Gastroesophageal sphincter (tissue), 3 donors: ENCODE measurements at regions not wholly inside any gene's neighbourhood (a gene's known extent, or its start where the extent isn't known, plus 50 kb on each side); places are given as distances from the start of the nearest gene placed in this dataset.

Source experiments
- CTCF ChIP-seq, 4 experiments: fragments of 200-600 bp in 2 of 4; fragments of 450-650 bp in 2 of 4; sonication (generic) in 1 of 4; IDR thresholded peaks; one replicate each; pipeline ENCODE4 v1.5.1; 2017 to 2019; ENCODE audit warnings: antibody characterized with exemption in 4 of 4, mild to moderate bottlenecking in 2 of 4, moderate library complexity in 2 of 4
- POLR2A ChIP-seq, 2 donors: fragments of 450-650 bp; IDR thresholded peaks; one replicate each; pipeline ENCODE4 v1.6.1; 2017; ENCODE audit warnings: antibody characterized with exemption in 2 of 2, mild to moderate bottlenecking in 2 of 2, moderate library complexity in 1 of 2
- POLR2AphosphoS5 ChIP-seq: sonication (generic); formaldehyde crosslinking; IDR thresholded peaks from one replicate; pipeline ENCODE4 v1.6.1; 2017; ENCODE audit warnings: antibody characterized with exemption

DNA sequence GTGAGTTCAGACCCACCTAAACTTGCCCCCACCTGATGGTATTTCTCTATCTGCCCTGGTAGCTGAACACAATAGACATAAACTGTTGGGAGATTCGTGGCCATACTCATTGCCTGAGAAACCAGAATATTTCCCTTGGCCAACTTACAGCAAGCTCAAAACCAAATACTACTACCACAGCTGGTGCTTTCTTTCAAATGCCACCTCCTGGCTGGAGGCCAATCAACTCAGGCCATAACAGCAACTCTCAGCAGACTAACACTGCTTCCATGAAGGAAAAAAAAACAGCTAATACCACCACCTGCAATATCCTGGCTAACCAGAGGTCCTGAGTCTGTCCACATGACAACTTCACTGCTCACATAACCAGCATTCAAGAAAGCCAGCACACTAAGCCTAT is 373.1 kb downstream of the CMPK2 start:
- TF ChIP-seq CTCF (IDR thresholded peaks at IDR 0.05): no peak
- no peak for TF ChIP-seq POLR2AphosphoS5
- no peak for TF ChIP-seq POLR2A (IDR thresholded peaks at IDR 0.05)
